Heart left ventricle (tissue), 16 donors: ENCODE measurements at regions not wholly inside any gene's neighbourhood (a gene's known extent, or its start where the extent isn't known, plus 50 kb on each side); places are given as distances from the start of the nearest gene placed in this dataset.
"Not testable (repeated sequence)": the region's sequence is repeated elsewhere in the genome, so short reads cannot be mapped to it uniquely, and the experiment has no call there.

Source experiments
- ATAC-seq, 4 donors: fragments of 200-7000 bp; cut with Tn5 transposase; one replicate each; pipeline ENCODE4 v1.9.1; 2020 to 2022; ENCODE audit warnings: moderate library complexity in 4 of 4, mild to moderate bottlenecking in 3 of 4, moderate number of reproducible peaks in 1 of 4
- DNase-seq, 5 donors: peaks; one replicate each; pipeline ENCODE4 v3.0.0-alpha.2; 2020
- H3K27ac ChIP-seq, 12 donors: fragments of 200-600 bp; sonication (generic) in 4 of 12; one replicate each; pipeline versions ENCODE4 v1.5.0 to v1.8.0; 2016 to 2022; ENCODE audit warnings: mild to moderate bottlenecking in 2 of 12
- H3K27me3 ChIP-seq, 9 donors: fragments of 200-600 bp; sonication (generic) in 2 of 9; one replicate each; pipeline versions ENCODE4 v1.5.1 to v1.8.0; 2016 to 2022; ENCODE audit warnings: mild to moderate bottlenecking in 3 of 9
- H3K36me3 ChIP-seq, 9 donors: fragments of 200-600 bp; sonication (generic) in 2 of 9; one replicate each; pipeline versions ENCODE4 v1.5.0 to v1.8.0; 2018 to 2022; ENCODE audit warnings: mild to moderate bottlenecking in 2 of 9
- H3K4me1 ChIP-seq, 12 donors: fragments of 200-600 bp; sonication (generic) in 4 of 12; one replicate each; pipeline versions ENCODE4 v1.5.0 to v1.8.0; 2016 to 2022; ENCODE audit warnings: mild to moderate bottlenecking in 3 of 12
- H3K4me3 ChIP-seq, 12 donors: fragments of 200-600 bp; sonication (generic) in 4 of 12; one replicate each; pipeline versions ENCODE4 v1.5.0 to v1.8.0; 2017 to 2022; ENCODE audit warnings: mild to moderate bottlenecking in 9 of 12, moderate library complexity in 4 of 12
- H3K9me3 ChIP-seq, 12 donors: fragments of 200-600 bp; sonication (generic) in 4 of 12; one replicate each; pipeline versions ENCODE4 v1.5.0 to v1.8.0; 2016 to 2022; ENCODE audit warnings: mild to moderate bottlenecking in 1 of 12
- POLR2A ChIP-seq, 2 donors: fragments of 450-650 bp; IDR thresholded peaks; one replicate each; pipeline ENCODE4 v1.6.1; 2017; ENCODE audit warnings: antibody characterized with exemption in 2 of 2, mild to moderate bottlenecking in 2 of 2, moderate library complexity in 2 of 2
- WGBS, 4 donors: extraction: QIAGEN DNeasy Blood & Tissue Kit in 2 of 4; methylation state at CpG; one replicate each; pipeline versions ENCODE4 v1.1.5 to v1.1.7; 2013 to 2018; 5-methylcytosine and 5-hydroxymethylcytosine counted together
- intact Hi-C, 10 donors: fragments of 100-400 bp; cut with DNase I; formaldehyde crosslinking; loops; one replicate each; pipeline versions ENCODE4 v1.11.1 to v1.14.2; 2022
- TF ChIP-seq, protein P1 (sequence below), 12 donors: fragments of 200-600 bp; sonication (generic) in 4 of 12; IDR thresholded peaks; one replicate each; pipeline versions ENCODE4 v1.5.0 to v1.8.0; 2018 to 2022; ENCODE audit warnings: antibody characterized with exemption in 12 of 12, mild to moderate bottlenecking in 5 of 12
- donor health status: ischemic (EF 13 %, LVEDD 7.1; RV severe dilation, severe dysfunction).
- donor health status: healthy with polysubstance abuse.
- donor health status: DM: no; HTN: yes; CAD: no.
- donor health status: DM: no; HTN: no; CAD: no.
- donor health status: ischemic (EF 25% LVEDD 6.9; RV normal size, moderate dysfunction).
- donor health status: ischemic (EF 25% LVEDD 5.7; RV mildly dilated, moderate dysfunction).
- donor health status: healthy.
- donor health status: DM: yes; HTN: yes; CAD: no.
- donor health status: ischemic (EF 35%, LVEDD 5.7; RV mildly dilated, moderate dysfunction).
- donor health status: nonischemic (EF 11% LVEDD 7.7; RV severe dilation, severe dysfunction).
- donor health status: DM: yes; HTN: yes; CAD: no.
- donor health status: PGD.
- donor health status: ischemic (EF 29% LVEDD 5.4; RV normal size, mild dysfunction).
- donor health status: nonischemic (EF 23%, LVEDD 6.1; RV moderate dilation, normal function).

DNA sequence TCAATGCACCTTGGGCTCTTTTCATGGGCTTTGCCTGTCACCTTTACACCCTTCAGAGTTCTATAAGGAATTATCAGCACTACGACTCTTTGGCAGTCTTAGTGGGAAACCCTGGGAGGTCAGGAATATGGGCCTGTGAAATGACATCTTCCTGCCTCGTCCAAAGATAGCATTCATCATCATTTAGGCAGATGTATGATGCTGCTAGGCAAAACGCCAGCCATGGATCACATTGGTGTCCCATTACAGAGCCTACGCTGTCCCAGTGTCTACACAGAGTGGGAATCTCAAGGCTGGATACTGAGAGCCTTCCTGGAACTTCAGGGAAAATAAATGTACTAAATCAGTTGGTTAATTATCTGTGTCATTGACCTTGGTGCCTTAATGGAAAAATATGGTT is 259.4 kb upstream of the CELF2 start:
- ATAC-seq (peak in 1 of 4 donors; percentile 56), DNase-seq (peak in 4 of 5 donors; percentile 27 to 59 (median 32))
- Histone ChIP-seq H3K9me3 (no peaks in the 10 kb centered on the region), H3K27ac (no peak overlapping the region), H3K36me3 (no peaks in the 10 kb centered on the region), H3K4me1 (peaks cover 0 to 11% (median 0%) of the 10 kb centered on the region in 12 donors), H3K4me3 (no peak overlapping the region), H3K27me3 (no peaks in the 10 kb centered on the region)
- 55 to 69% (median 59%) methylated on average over 4 of the region's 4 CpGs for WGBS, 4 donors
- intact Hi-C loops = no loop called here
- TF ChIP-seq, protein P1, sequence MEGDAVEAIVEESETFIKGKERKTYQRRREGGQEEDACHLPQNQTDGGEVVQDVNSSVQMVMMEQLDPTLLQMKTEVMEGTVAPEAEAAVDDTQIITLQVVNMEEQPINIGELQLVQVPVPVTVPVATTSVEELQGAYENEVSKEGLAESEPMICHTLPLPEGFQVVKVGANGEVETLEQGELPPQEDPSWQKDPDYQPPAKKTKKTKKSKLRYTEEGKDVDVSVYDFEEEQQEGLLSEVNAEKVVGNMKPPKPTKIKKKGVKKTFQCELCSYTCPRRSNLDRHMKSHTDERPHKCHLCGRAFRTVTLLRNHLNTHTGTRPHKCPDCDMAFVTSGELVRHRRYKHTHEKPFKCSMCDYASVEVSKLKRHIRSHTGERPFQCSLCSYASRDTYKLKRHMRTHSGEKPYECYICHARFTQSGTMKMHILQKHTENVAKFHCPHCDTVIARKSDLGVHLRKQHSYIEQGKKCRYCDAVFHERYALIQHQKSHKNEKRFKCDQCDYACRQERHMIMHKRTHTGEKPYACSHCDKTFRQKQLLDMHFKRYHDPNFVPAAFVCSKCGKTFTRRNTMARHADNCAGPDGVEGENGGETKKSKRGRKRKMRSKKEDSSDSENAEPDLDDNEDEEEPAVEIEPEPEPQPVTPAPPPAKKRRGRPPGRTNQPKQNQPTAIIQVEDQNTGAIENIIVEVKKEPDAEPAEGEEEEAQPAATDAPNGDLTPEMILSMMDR (IDR thresholded peaks at IDR 0.05) = no peak
- TF ChIP-seq POLR2A (IDR thresholded peaks at IDR 0.05) = no peak

DNA sequence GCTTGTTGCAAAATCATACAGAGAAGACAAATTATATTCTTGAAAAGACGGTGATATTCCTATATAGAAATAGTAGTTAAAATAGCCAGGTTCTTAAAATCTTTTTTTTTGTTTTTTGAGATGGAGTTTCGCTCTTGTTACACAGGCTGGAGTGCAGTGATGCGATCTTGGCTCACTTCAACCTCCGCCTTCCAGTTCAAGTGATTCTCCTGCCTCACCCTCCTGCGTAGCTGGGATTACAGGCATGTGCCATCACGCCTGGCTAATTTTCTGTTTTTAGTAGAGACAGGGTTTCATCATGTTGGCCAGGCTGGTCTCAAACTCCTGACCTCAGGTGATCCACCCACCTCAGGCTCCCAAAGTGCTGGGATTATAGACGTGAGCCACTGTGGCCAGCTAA is 257.9 kb upstream of the CELF2 start:
- WGBS, 4 donors = 91 to 95% (median 92%) methylated on average over 7 of the region's 7 CpGs
- H3K27ac ChIP-seq, H3K36me3 ChIP-seq, intact Hi-C loops, H3K9me3 ChIP-seq, H3K4me3 ChIP-seq, ATAC-seq, DNase-seq, H3K27me3 ChIP-seq, H3K4me1 ChIP-seq: not testable (repeated sequence)

DNA sequence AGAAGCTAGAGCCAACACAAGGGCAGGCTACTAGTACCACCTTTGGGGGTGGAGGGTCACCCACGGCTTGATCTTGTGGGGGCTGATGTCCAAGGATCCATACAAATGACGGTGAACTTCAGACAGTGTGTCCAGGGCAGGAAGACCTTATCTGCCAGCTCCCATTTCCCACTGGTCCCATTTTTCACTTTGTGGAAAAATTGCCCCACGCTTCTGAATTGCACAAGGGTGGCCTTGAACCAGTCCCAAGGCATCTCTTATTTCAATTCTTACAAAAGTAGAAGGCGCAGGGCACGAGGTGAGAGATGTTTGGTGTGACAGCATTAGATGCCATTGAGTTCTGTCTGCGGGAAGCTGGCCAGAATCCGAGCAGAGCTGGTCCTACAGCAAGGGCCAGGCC is 252.7 kb upstream of the CELF2 start:
- Histone ChIP-seq H3K36me3 (no peaks in the 10 kb centered on the region), H3K9me3 (no peaks in the 10 kb centered on the region), H3K4me3 (no peak overlapping the region), H3K4me1 (no peaks in the 10 kb centered on the region), H3K27ac (no peak overlapping the region), H3K27me3 (no peaks in the 10 kb centered on the region)
- intact Hi-C loops = no loop called here
- DNase-seq (no peak), ATAC-seq (no peak)
- WGBS, 4 donors = 88 to 94% (median 92%) methylated on average over 7 of the region's 7 CpGs
- TF ChIP-seq, protein P1 (IDR thresholded peaks at IDR 0.05) = no peak
- TF ChIP-seq POLR2A (IDR thresholded peaks at IDR 0.05) = no peak

DNA sequence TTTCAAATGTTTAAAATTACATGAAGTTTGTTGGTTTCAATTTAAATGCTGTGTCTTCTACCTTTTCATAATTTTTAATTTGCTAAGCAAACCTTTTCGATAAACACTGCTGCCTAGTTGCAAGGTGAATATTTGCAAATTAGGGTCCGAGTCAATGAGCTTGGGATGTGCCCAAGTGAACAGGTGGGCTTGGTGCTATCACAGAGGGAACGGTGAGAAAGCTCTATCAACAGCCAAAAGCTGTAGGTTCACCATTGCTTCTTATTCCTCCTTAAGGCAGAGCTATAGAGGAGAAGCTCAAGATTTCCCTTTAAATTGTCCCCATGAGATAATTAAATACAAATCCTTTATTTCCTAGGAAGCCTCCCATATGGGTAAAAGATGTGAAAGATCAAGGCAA is 245.3 kb upstream of the CELF2 start:
- Histone ChIP-seq H3K36me3 (no peaks in the 10 kb centered on the region), H3K9me3 (no peaks in the 10 kb centered on the region), H3K4me3 (no peak overlapping the region), H3K27ac (no peak overlapping the region), H3K27me3 (no peaks in the 10 kb centered on the region), H3K4me1 (no peaks in the 10 kb centered on the region)
- ATAC-seq = no peak
- 90 to 93% (median 93%) methylated on average over 3 of the region's 3 CpGs for WGBS, 4 donors
- DNase-seq = no peak
- intact Hi-C loops = no loop called here
- TF ChIP-seq POLR2A (IDR thresholded peaks at IDR 0.05) = no peak
- TF ChIP-seq, protein P1 (IDR thresholded peaks at IDR 0.05) = no peak

DNA sequence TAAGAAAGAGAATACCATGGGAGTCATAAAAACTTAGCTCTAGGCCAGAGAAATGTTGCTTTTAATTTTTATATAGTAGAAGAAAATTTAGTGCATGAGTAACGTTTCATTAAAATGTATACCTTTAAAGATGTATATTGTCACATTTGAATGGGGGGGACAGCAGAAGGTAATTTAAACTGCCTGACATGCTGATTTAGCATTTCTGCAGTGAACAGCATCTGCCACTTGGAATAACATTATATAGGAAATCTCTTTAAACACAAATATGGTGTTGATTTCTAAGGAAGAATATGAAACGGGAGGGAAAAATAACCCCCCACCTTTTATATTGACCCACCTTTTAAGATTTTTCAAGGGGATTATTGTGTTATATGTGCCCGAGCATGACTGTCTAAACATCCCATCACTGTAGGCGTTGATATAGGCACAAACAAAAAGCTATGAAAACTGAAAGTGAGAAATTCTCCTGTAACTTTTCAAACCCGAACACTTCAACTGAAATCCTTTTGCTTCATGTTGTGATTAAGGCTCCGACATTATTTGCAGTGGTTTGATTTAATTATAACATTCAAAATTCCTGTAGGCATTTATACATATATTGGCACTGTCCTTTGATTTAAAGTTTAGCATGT is 244.7 kb upstream of the CELF2 start:
- 88 to 95% (median 92%) methylated on average over 6 of the region's 6 CpGs for WGBS, 4 donors
- ATAC-seq (no peak), DNase-seq (no peak)
- H3K9me3 ChIP-seq = no peaks in the 10 kb centered on the region
- no peaks in the 10 kb centered on the region for H3K4me1 ChIP-seq
- no peak overlapping the region for H3K27ac ChIP-seq
- TF ChIP-seq POLR2A (IDR thresholded peaks at IDR 0.05) = no peak
- TF ChIP-seq, protein P1 (IDR thresholded peaks at IDR 0.05) = no peak
- no peaks in the 10 kb centered on the region for H3K27me3 ChIP-seq
- no peaks in the 10 kb centered on the region for H3K36me3 ChIP-seq
- H3K4me3 ChIP-seq = no peak overlapping the region
- intact Hi-C loops = no loop called here
